Ishikawa (cell line): ENCODE measurements at regions not wholly inside any gene's neighbourhood (a gene's known extent, or its start where the extent isn't known, plus 50 kb on each side); places are given as distances from the start of the nearest gene placed in this dataset.

ENCODE experiments used
- CEBPB ChIP-seq: IDR thresholded peaks from 2 replicates; pipeline ENCODE4 v1.6.1; 2012
- CREB1 ChIP-seq: IDR thresholded peaks from 2 replicates; pipeline ENCODE4 v1.6.1; 2012; ENCODE audit warnings: low read depth
- EP300 ChIP-seq: IDR thresholded peaks from 2 replicates; pipeline ENCODE4 v1.6.1; 2012; ENCODE audit warnings: borderline replicate concordance
- NFIC ChIP-seq: IDR thresholded peaks from 2 replicates; pipeline ENCODE4 v1.6.1; 2012
- RAD21 ChIP-seq: IDR thresholded peaks from 2 replicates; pipeline ENCODE4 v1.6.1; 2012; ENCODE audit warnings: low read depth
- TAF1 ChIP-seq: IDR thresholded peaks from 2 replicates; pipeline ENCODE4 v1.6.1; 2012; ENCODE audit warnings: low read depth, mild to moderate bottlenecking
- YY1 ChIP-seq: IDR thresholded peaks from 2 replicates; pipeline ENCODE4 v1.6.1; 2012; ENCODE audit warnings: low read depth

- TF ChIP-seq CREB1 (no peak), EP300 (no peak), TAF1 (no peak), RAD21 (no peak), CEBPB (no peak), YY1 (no peak), NFIC (no peak)
Measured at GRCh38 chr20:21022925-21023324, 83.2 kb downstream of the LINC00237 start.
